ENCODE measurements at regions not wholly inside any gene's neighbourhood (a gene's known extent, or its start where the extent isn't known, plus 50 kb on each side); places are given as distances from the start of the nearest gene placed in this dataset.
"Not testable (repeated sequence)": the region's sequence is repeated elsewhere in the genome, so short reads cannot be mapped to it uniquely, and the experiment has no call there.

GRCh38 chr21:9035225-9035624 lies 1486.2 kb upstream of the TPTE start:
- TF ChIP-seq ELF4 (IDR thresholded peaks at IDR 0.05); LEF1 (IDR thresholded peaks at IDR 0.05; ENCODE audit: borderline replicate concordance); FOXA1 (IDR thresholded peaks at IDR 0.05); SP1 (IDR thresholded peaks at IDR 0.05); HDGF (IDR thresholded peaks at IDR 0.05; ENCODE audit: borderline replicate concordance); SUZ12 (IDR thresholded peaks at IDR 0.05); NFRKB (IDR thresholded peaks at IDR 0.05); BHLHE40 (IDR thresholded peaks at IDR 0.05; ENCODE audit: borderline replicate concordance); CTBP1 (IDR thresholded peaks at IDR 0.05; ENCODE audit: borderline replicate concordance); FOXM1 (IDR thresholded peaks at IDR 0.05; ENCODE audit: borderline replicate concordance); ARNT (IDR thresholded peaks at IDR 0.05); PKNOX1 (IDR thresholded peaks at IDR 0.05): not testable (repeated sequence)

All from HEK293T (cell line).